ENCODE measurements at regions not wholly inside any gene's neighbourhood (a gene's known extent, or its start where the extent isn't known, plus 50 kb on each side); places are given as distances from the start of the nearest gene placed in this dataset.

DNA sequence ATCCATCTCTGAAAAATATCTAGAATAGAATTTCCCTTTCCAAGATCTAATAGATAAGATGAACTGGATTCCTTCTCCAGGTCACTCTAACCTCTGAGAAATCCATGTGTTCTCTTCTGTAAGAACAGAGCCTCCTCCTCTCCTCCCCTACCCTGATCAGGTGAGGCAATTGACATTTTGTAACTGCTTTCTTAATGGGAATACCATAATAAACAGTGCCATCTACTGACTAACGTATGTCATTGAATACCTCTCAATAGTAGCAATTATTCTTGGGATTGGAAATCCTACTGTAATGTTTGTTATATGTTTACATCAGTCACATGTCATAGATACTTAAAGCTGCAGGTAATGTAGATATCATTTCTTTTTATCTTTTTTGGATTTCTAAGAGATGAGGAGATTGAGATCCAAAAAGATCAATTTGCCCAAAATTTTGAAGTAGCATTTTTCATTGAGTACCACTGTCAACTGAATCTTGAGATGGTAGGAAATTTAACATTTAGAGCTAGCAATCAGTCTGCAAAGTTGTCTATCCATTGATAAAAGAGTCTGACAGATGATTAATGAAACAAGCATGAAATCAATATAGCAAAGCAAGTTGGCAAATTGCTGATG, 365.8 kb upstream of the HSF2 start:
- Histone ChIP-seq H3K4me3 (replicated peaks in 1 of 3) (no peak overlapping the region), H3K36me3 (no peaks in the 10 kb centered on the region), H3K4me1 (peaks cover 5% of the 10 kb centered on the region in 2 donors), H3K9me3 (no peaks in the 10 kb centered on the region), H3K27ac (no peak overlapping the region), H3K27me3 (no peaks in the 10 kb centered on the region)
- WGBS, 2 donors: 0% methylated on average over 1 of the region's 1 CpG
- DNase-seq: peak; percentile 12
- TF ChIP-seq, protein P1, sequence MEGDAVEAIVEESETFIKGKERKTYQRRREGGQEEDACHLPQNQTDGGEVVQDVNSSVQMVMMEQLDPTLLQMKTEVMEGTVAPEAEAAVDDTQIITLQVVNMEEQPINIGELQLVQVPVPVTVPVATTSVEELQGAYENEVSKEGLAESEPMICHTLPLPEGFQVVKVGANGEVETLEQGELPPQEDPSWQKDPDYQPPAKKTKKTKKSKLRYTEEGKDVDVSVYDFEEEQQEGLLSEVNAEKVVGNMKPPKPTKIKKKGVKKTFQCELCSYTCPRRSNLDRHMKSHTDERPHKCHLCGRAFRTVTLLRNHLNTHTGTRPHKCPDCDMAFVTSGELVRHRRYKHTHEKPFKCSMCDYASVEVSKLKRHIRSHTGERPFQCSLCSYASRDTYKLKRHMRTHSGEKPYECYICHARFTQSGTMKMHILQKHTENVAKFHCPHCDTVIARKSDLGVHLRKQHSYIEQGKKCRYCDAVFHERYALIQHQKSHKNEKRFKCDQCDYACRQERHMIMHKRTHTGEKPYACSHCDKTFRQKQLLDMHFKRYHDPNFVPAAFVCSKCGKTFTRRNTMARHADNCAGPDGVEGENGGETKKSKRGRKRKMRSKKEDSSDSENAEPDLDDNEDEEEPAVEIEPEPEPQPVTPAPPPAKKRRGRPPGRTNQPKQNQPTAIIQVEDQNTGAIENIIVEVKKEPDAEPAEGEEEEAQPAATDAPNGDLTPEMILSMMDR (IDR thresholded peaks at IDR 0.05): peak; percentile 32 to 93 (median 73)
- no peak for TF ChIP-seq POLR2A (IDR thresholded peaks at IDR 0.05)
- intact Hi-C loops (cut with DNase I): no loop called here

DNA sequence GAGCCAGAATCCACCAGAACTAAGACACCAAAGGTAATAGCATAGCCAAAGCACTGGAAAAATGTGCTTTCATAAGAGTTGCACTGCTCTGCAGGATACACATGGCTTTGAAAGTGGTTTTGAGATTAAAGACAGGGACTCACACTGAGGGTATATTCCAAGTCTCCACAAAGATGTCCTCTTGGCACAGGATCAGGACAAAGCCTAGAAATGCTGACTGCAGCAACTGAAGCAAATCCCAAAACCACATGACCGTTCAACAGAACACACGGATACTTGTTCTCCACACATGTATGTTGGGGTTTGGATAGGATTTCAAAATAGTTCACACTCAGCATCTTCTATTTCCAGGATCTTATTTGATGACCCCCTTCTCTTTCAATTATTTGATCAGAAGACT, 364.3 kb upstream of the HSF2 start:
- 58 to 83% methylated on average over 2 of the region's 2 CpGs for WGBS, 2 donors
- TF ChIP-seq, protein P1 (IDR thresholded peaks at IDR 0.05): no peak
- TF ChIP-seq POLR2A (IDR thresholded peaks at IDR 0.05): no peak
- Histone ChIP-seq H3K27ac (no peak overlapping the region), H3K4me1 (peaks cover 5% of the 10 kb centered on the region in 2 donors), H3K27me3 (no peaks in the 10 kb centered on the region), H3K36me3 (no peaks in the 10 kb centered on the region), H3K9me3 (no peaks in the 10 kb centered on the region), H3K4me3 (replicated peaks in 1 of 3) (no peak overlapping the region)
- intact Hi-C loops (cut with DNase I): loop anchor here (5.0 kb wide), 2 partner anchors 183 to 608 kb away; no protein-coding TSS in a partner anchor
- no peak for DNase-seq

DNA sequence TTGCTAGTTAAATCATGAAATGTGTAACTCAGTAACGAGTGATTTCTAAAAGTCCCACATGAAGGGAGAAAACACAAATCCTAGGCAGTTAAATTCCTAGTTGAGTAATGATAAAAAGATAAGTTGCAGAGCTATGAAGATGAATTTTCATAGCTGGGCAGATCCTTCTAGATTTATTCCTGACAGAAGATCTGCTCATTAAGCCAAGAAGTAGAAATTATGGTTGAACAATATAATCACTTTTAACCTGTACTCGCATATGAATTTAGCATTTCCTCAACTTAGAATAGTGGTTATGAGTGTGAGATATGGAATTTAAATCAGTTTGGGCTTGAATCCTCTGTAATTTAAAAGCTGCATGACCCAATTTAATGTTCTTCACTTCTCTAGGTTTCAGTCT, 359.2 kb upstream of the HSF2 start:
- H3K4me3 ChIP-seq (replicated peaks in 1 of 3): no peak overlapping the region
- H3K27ac ChIP-seq: no peak overlapping the region
- TF ChIP-seq, protein P1 (IDR thresholded peaks at IDR 0.05): no peak
- TF ChIP-seq POLR2A (IDR thresholded peaks at IDR 0.05): no peak
- H3K27me3 ChIP-seq: no peaks in the 10 kb centered on the region
- intact Hi-C loops (cut with DNase I): no loop called here
- no peak for DNase-seq
- no peaks in the 10 kb centered on the region for H3K4me1 ChIP-seq
- no peaks in the 10 kb centered on the region for H3K36me3 ChIP-seq
- 87 to 93% methylated on average over 2 of the region's 2 CpGs for WGBS, 2 donors
- no peaks in the 10 kb centered on the region for H3K9me3 ChIP-seq

DNA sequence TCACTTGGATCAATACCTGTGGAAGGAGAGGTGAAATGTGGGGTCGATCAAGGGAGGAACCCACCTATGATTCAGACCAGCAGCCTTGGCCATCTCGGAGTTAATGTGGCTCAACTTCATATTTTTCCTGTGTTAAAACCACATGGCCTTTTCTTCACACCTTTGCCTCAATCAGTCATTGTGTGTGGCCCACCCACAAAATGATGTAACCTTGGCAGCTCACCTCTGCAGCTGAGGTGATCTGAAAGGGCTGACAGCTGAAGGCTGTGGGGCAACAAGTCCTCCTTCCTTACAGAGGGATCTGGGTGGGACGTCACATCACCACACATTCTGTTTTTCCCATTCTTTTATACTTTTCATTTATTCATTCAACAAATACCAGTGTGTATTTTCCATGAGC, 357.1 kb upstream of the HSF2 start:
- no peak for DNase-seq
- Histone ChIP-seq H3K27ac (no peak overlapping the region), H3K36me3 (no peaks in the 10 kb centered on the region), H3K4me3 (replicated peaks in 1 of 3) (no peak overlapping the region), H3K27me3 (no peaks in the 10 kb centered on the region), H3K9me3 (no peaks in the 10 kb centered on the region), H3K4me1 (no peaks in the 10 kb centered on the region)
- TF ChIP-seq POLR2A (IDR thresholded peaks at IDR 0.05): no peak
- TF ChIP-seq, protein P1 (IDR thresholded peaks at IDR 0.05): no peak
- intact Hi-C loops (cut with DNase I): no loop called here
- 91 to 96% methylated on average over 3 of the region's 3 CpGs for whole genome bisulfite sequencing, 2 donors

DNA sequence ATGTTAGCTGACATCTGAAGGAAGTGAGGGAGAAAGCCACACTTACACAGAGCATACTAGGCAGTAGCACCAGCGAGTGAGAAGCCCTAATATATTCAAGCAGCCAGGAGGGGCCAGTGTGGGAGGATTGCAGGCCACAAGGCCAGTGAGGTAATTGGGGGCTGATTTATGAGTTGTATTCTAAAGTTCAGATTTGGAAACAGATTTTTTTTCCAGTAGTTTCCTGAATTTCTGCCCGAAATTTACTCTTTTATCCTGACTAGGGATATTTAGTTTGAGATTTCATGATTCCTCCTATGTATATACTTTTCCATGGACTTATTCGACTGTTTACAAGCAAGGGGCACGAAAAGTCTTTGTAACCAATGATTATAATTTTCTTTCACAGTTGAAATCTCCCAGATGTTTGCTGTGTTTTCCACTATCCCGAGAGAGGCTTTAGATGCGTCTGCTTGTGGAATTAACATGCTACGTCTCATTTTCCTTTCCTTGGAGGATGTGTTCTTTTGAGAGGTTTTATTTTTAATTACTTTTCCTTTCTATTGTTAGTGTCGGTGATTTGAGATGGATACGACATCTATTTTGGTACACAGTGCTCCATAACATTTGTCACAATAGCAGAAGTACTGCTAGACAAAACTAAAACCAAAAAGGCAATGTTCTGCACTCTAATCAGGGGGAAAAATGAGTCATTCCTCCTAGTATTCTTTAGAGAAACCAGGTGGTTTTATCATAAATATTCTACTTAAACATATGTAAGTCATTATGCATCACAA, 356.3 kb upstream of the HSF2 start:
- H3K9me3 ChIP-seq: no peaks in the 10 kb centered on the region
- H3K4me1 ChIP-seq: no peaks in the 10 kb centered on the region
- TF ChIP-seq, protein P1 (IDR thresholded peaks at IDR 0.05): no peak
- no peak for TF ChIP-seq POLR2A (IDR thresholded peaks at IDR 0.05)
- intact Hi-C loops (cut with DNase I): no loop called here
- no peaks in the 10 kb centered on the region for H3K36me3 ChIP-seq
- DNase-seq: no peak
- H3K27ac ChIP-seq: no peak overlapping the region
- H3K4me3 ChIP-seq (replicated peaks in 1 of 3): no peak overlapping the region
- H3K27me3 ChIP-seq: no peaks in the 10 kb centered on the region
- WGBS, 2 donors: 68 to 73% methylated on average over 9 of the region's 9 CpGs

Data from thyroid gland (tissue), 4 donors.